GM12878 (cell line): ENCODE measurements at regions not wholly inside any gene's neighbourhood (a gene's known extent, or its start where the extent isn't known, plus 50 kb on each side); places are given as distances from the start of the nearest gene placed in this dataset.

Experiments
- ATF3 ChIP-seq: IDR thresholded peaks from 2 replicates; pipeline ENCODE4 v1.6.1; 2011; ENCODE audit warnings: low read depth, mild to moderate bottlenecking, low read length, moderate library complexity, borderline replicate concordance; ENCODE audit errors: extremely low read depth
- BCL11A ChIP-seq: IDR thresholded peaks from 2 replicates; pipeline ENCODE4 v1.6.1; 2011; ENCODE audit warnings: low read depth, low read length
- CBX5 ChIP-seq: sonication (generic); IDR thresholded peaks from 2 replicates; pipeline ENCODE4 v1.6.1; 2016; ENCODE audit warnings: low read depth, moderate library complexity, mild to moderate bottlenecking, inconsistent platforms
- CHD4 ChIP-seq: fragments of 200-600 bp; sonication (generic); IDR thresholded peaks from 2 replicates; pipeline ENCODE4 v1.6.1; 2016; ENCODE audit warnings: mild to moderate bottlenecking
- CREB1 ChIP-seq: IDR thresholded peaks from 2 replicates; pipeline ENCODE4 v1.6.1; 2012; ENCODE audit warnings: low read depth, mild to moderate bottlenecking, inconsistent platforms
- E2F8 ChIP-seq: fragments of 450-650 bp; IDR thresholded peaks from 2 replicates; pipeline ENCODE4 v1.6.1; 2018; ENCODE audit warnings: mild to moderate bottlenecking, low read depth, moderate library complexity; ENCODE audit not compliant: partially characterized antibody
- EP300 ChIP-seq, 2 experiments: fragments of 150-350 bp in 1 of 2; IDR thresholded peaks; 2 replicates each; pipeline ENCODE4 v1.6.1; 2011 to 2012; ENCODE audit warnings: low read depth in 2 of 2, low read length in 2 of 2, borderline replicate concordance in 1 of 2, improper control_type of control experiment in 1 of 2, inconsistent platforms in 1 of 2; ENCODE audit not compliant: control insufficient read depth in 1 of 2
- GATAD2B ChIP-seq: fragments of 450-650 bp; conservative IDR thresholded peaks from 2 replicates; pipeline ENCODE4 v1.6.1; 2017; ENCODE audit warnings: low read depth, mild to moderate bottlenecking, moderate library complexity
- HDAC6 ChIP-seq: fragments of 200-600 bp; sonication (generic); IDR thresholded peaks from one replicate; pipeline ENCODE4 v1.8.0; 2017; ENCODE audit warnings: antibody characterized with exemption; ENCODE audit not compliant: unreplicated experiment
- IKZF1 ChIP-seq: fragments of 450-650 bp; conservative IDR thresholded peaks from 2 replicates; pipeline ENCODE4 v1.6.1; 2017; ENCODE audit warnings: antibody characterized with exemption, mild to moderate bottlenecking
- KDM1A ChIP-seq: fragments of 200-600 bp; sonication (generic); IDR thresholded peaks from 2 replicates; pipeline ENCODE4 v1.6.1; 2016; ENCODE audit warnings: borderline replicate concordance
- MAX ChIP-seq: IDR thresholded peaks from 2 replicates; pipeline ENCODE4 v1.6.1; 2012; ENCODE audit warnings: low read depth, low read length, improper control_type of control experiment
- MEF2A ChIP-seq: IDR thresholded peaks from 2 replicates; pipeline ENCODE4 v1.6.1; 2011; ENCODE audit warnings: low read depth, mild to moderate bottlenecking, low read length, moderate library complexity; ENCODE audit not compliant: insufficient read depth
- NFXL1 ChIP-seq: fragments of 450-650 bp; IDR thresholded peaks from 2 replicates; pipeline ENCODE4 v1.6.1; 2017; ENCODE audit warnings: antibody characterized with exemption, mild to moderate bottlenecking, borderline replicate concordance
- SREBF1 ChIP-seq: IDR thresholded peaks from 2 replicates; pipeline ENCODE4 v1.6.1; 2012; ENCODE audit warnings: mild to moderate bottlenecking, low read length
- STAT3 ChIP-seq: IDR thresholded peaks from 2 replicates; pipeline ENCODE4 v1.6.1; 2011; ENCODE audit warnings: low read depth, low read length, improper control_type of control experiment
- TCF12 ChIP-seq: IDR thresholded peaks from 2 replicates; pipeline ENCODE4 v1.6.1; 2011; ENCODE audit warnings: low read depth, mild to moderate bottlenecking, low read length
- ZBED1 ChIP-seq: IDR thresholded peaks from 2 replicates; pipeline ENCODE4 v1.6.1; 2016; ENCODE audit warnings: borderline replicate concordance
- ZBTB11 ChIP-seq: fragments of 450-650 bp; formaldehyde crosslinking; IDR thresholded peaks from 2 replicates; pipeline ENCODE4 v1.5.0; 2022; ENCODE audit warnings: mild to moderate bottlenecking, missing genetic modification characterization
- ZNF207 ChIP-seq: fragments of 450-650 bp; IDR thresholded peaks from 2 replicates; pipeline ENCODE4 v1.6.1; 2014; ENCODE audit warnings: antibody characterized with exemption, mild to moderate bottlenecking, borderline replicate concordance
- ZNF217 ChIP-seq: fragments of 450-650 bp; IDR thresholded peaks from 2 replicates; pipeline ENCODE4 v1.6.1; 2017; ENCODE audit warnings: antibody characterized with exemption, mild to moderate bottlenecking
- ZNF384 ChIP-seq: IDR thresholded peaks from 2 replicates; pipeline ENCODE4 v1.6.1; 2012; ENCODE audit warnings: low read depth, mild to moderate bottlenecking, low read length, improper control_type of control experiment, borderline replicate concordance
- ZZZ3 ChIP-seq: IDR thresholded peaks from 2 replicates; pipeline ENCODE4 v1.6.1; 2011; ENCODE audit warnings: low read depth; ENCODE audit not compliant: control insufficient read depth, insufficient read length

- no peak for TF ChIP-seq E2F8
- peak; percentile 72; the same call in 1 of the 2 replicates for TF ChIP-seq ZNF217
- no peak for TF ChIP-seq CHD4
- TF ChIP-seq NFXL1: no peak
- no peak for TF ChIP-seq HDAC6
- TF ChIP-seq ZNF384: no peak
- TF ChIP-seq EP300 (IDR thresholded peaks at IDR 0.05; ENCODE audit: borderline replicate concordance in 1 of 2, control insufficient read depth in 1 of 2, low read depth in 2 of 2, low read length in 2 of 2): no peak
- peak; percentile 80; the same call in 1 of the 2 replicates for TF ChIP-seq GATAD2B
- TF ChIP-seq ATF3: no peak
- TF ChIP-seq KDM1A: no peak
- no peak for TF ChIP-seq ZNF207
- TF ChIP-seq CBX5: no peak
- no peak for TF ChIP-seq SREBF1
- no peak for TF ChIP-seq ZBTB11 (CRISPR knock-in tag)
- TF ChIP-seq BCL11A: no peak
- TF ChIP-seq TCF12: no peak
- no peak for TF ChIP-seq ZZZ3
- TF ChIP-seq IKZF1: peak; percentile 73
- TF ChIP-seq CREB1: 0 out of 2 replicates have a peak, but pooled peaks have one; percentile 10
- TF ChIP-seq MAX: no peak
- TF ChIP-seq STAT3: no peak
- no peak for TF ChIP-seq ZBED1
- TF ChIP-seq MEF2A: no peak
Measured at GRCh38 chr2:64865073-64865830, 123.9 kb upstream of the SLC1A4 start (continued).
